ENCODE measurements at regions not wholly inside any gene's neighbourhood (a gene's known extent, or its start where the extent isn't known, plus 50 kb on each side); places are given as distances from the start of the nearest gene placed in this dataset.

- Histone ChIP-seq H3K27me3 (ENCODE audit: control insufficient read depth, insufficient read depth, low read length) (no peaks in the 10 kb centered on the region), H3K4me3 (ENCODE audit: low read depth in 2 of 2, low read length in 2 of 2) (no peak overlapping the region), H3K4me1 (ENCODE audit: control insufficient read depth, insufficient read depth, low read length) (peaks cover 5% of the 10 kb centered on the region; the same call in 1 of the 2 replicates), H3K36me3 (ENCODE audit: control insufficient read depth, insufficient read depth, low read length) (no peaks in the 10 kb centered on the region), H3K9me3 (ENCODE audit: control insufficient read depth, insufficient read depth, low read depth, low read length) (no peaks in the 10 kb centered on the region), H3K27ac (ENCODE audit: low read length) (no peak overlapping the region)
- no peak for TF ChIP-seq SIN3A (IDR thresholded peaks at IDR 0.05; ENCODE audit: borderline replicate concordance, insufficient read depth, low read depth, low read length)
- TF ChIP-seq, protein P1, sequence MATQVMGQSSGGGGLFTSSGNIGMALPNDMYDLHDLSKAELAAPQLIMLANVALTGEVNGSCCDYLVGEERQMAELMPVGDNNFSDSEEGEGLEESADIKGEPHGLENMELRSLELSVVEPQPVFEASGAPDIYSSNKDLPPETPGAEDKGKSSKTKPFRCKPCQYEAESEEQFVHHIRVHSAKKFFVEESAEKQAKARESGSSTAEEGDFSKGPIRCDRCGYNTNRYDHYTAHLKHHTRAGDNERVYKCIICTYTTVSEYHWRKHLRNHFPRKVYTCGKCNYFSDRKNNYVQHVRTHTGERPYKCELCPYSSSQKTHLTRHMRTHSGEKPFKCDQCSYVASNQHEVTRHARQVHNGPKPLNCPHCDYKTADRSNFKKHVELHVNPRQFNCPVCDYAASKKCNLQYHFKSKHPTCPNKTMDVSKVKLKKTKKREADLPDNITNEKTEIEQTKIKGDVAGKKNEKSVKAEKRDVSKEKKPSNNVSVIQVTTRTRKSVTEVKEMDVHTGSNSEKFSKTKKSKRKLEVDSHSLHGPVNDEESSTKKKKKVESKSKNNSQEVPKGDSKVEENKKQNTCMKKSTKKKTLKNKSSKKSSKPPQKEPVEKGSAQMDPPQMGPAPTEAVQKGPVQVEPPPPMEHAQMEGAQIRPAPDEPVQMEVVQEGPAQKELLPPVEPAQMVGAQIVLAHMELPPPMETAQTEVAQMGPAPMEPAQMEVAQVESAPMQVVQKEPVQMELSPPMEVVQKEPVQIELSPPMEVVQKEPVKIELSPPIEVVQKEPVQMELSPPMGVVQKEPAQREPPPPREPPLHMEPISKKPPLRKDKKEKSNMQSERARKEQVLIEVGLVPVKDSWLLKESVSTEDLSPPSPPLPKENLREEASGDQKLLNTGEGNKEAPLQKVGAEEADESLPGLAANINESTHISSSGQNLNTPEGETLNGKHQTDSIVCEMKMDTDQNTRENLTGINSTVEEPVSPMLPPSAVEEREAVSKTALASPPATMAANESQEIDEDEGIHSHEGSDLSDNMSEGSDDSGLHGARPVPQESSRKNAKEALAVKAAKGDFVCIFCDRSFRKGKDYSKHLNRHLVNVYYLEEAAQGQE (IDR thresholded peaks at IDR 0.05; ENCODE audit: insufficient read depth in 1 of 2, low read depth in 2 of 2, low read length in 1 of 2): no peak
- no peak for TF ChIP-seq TCF7L2 (IDR thresholded peaks at IDR 0.05; ENCODE audit: low read depth, low read length)
- TF ChIP-seq, protein P2, sequence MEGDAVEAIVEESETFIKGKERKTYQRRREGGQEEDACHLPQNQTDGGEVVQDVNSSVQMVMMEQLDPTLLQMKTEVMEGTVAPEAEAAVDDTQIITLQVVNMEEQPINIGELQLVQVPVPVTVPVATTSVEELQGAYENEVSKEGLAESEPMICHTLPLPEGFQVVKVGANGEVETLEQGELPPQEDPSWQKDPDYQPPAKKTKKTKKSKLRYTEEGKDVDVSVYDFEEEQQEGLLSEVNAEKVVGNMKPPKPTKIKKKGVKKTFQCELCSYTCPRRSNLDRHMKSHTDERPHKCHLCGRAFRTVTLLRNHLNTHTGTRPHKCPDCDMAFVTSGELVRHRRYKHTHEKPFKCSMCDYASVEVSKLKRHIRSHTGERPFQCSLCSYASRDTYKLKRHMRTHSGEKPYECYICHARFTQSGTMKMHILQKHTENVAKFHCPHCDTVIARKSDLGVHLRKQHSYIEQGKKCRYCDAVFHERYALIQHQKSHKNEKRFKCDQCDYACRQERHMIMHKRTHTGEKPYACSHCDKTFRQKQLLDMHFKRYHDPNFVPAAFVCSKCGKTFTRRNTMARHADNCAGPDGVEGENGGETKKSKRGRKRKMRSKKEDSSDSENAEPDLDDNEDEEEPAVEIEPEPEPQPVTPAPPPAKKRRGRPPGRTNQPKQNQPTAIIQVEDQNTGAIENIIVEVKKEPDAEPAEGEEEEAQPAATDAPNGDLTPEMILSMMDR (IDR thresholded peaks at IDR 0.05): no peak
- TF ChIP-seq POLR2AphosphoS5 (IDR thresholded peaks at IDR 0.05; ENCODE audit: low read depth, low read length): no peak
- ATAC-seq: no peak
- BruUV-seq (replicated peaks): no TSS peak
- ChIA-PET POLR2A (no interaction called here), CTCF (no interaction called here)
- in situ Hi-C loops (cut with HindIII; ENCODE audit: low pct_unique_long_range_greater_than_20kb, low sequenced_read_pairs) (no loop called here), intact Hi-C loops (cut with micrococcal nuclease; ENCODE audit: unreplicated experiment) (no loop called here)
- no peak for DNase-seq (ENCODE audit: low read depth, low spot score)
Observed at GRCh38 chr3:141682007-141682406, 56.1 kb upstream of the RNF7 start.

- BruUV-seq (replicated peaks): no TSS peak
- intact Hi-C loops (cut with micrococcal nuclease; ENCODE audit: unreplicated experiment): no loop called here
- Histone ChIP-seq H3K4me3 (ENCODE audit: low read depth in 2 of 2, low read length in 2 of 2) (no peak overlapping the region), H3K27me3 (ENCODE audit: control insufficient read depth, insufficient read depth, low read length) (no peaks in the 10 kb centered on the region), H3K27ac (ENCODE audit: low read length) (no peak overlapping the region), H3K9me3 (ENCODE audit: control insufficient read depth, insufficient read depth, low read depth, low read length) (no peaks in the 10 kb centered on the region), H3K36me3 (ENCODE audit: control insufficient read depth, insufficient read depth, low read length) (no peaks in the 10 kb centered on the region), H3K4me1 (ENCODE audit: control insufficient read depth, insufficient read depth, low read length) (peaks cover 7% of the 10 kb centered on the region; the same call in 1 of the 2 replicates)
- POLR2A ChIA-PET: interaction anchor here (0.6 kb wide), 1 partner anchor 35 kb away, joined by 4 read pairs; no protein-coding TSS in a partner anchor
- TF ChIP-seq, protein P2 (IDR thresholded peaks at IDR 0.05): no peak
- TF ChIP-seq, protein P1 (IDR thresholded peaks at IDR 0.05; ENCODE audit: insufficient read depth in 1 of 2, low read depth in 2 of 2, low read length in 1 of 2): no peak
- TF ChIP-seq TCF7L2 (IDR thresholded peaks at IDR 0.05; ENCODE audit: low read depth, low read length) (no peak), SIN3A (IDR thresholded peaks at IDR 0.05; ENCODE audit: borderline replicate concordance, insufficient read depth, low read depth, low read length) (no peak)
- in situ Hi-C loops (cut with HindIII; ENCODE audit: low pct_unique_long_range_greater_than_20kb, low sequenced_read_pairs): no loop called here
- CTCF ChIA-PET: no interaction called here
- no peak for ATAC-seq
- no peak for DNase-seq (ENCODE audit: low read depth, low spot score)
Observed at GRCh38 chr3:141682921-141683320, 55.2 kb upstream of the RNF7 start.
